NB4 (cell line): ENCODE measurements at regions not wholly inside any gene's neighbourhood (a gene's known extent, or its start where the extent isn't known, plus 50 kb on each side); places are given as distances from the start of the nearest gene placed in this dataset.

Experiments
- DNase-seq: peaks from one replicate; pipeline ENCODE4 v3.0.0; 2010; ENCODE audit warnings: low read depth
- H3K4me3 ChIP-seq: one replicate; pipeline ENCODE4 v1.5.1; 2011; ENCODE audit warnings: mild to moderate bottlenecking, low read depth, low read length, moderate library complexity
- CTCF ChIP-seq: IDR thresholded peaks from one replicate; pipeline ENCODE4 v1.5.1; 2012; ENCODE audit warnings: low read depth, low read length
- MAX ChIP-seq: IDR thresholded peaks from 2 replicates; pipeline ENCODE4 v1.6.1; 2011; ENCODE audit warnings: low read depth, low read length
- MYC ChIP-seq: IDR thresholded peaks from 2 replicates; pipeline ENCODE4 v1.6.1; 2011; ENCODE audit warnings: low read depth, low read length
- POLR2A ChIP-seq: IDR thresholded peaks from 2 replicates; pipeline ENCODE4 v1.6.1; 2011; ENCODE audit warnings: mild to moderate bottlenecking; ENCODE audit not compliant: insufficient read length; ENCODE audit errors: extremely low read depth

- no peak for DNase-seq
- TF ChIP-seq MAX (no peak), POLR2A (no peak), MYC (no peak), CTCF (no peak)
- no peak overlapping the region for H3K4me3 ChIP-seq
Measured at GRCh38 chr20:52496191-52496590, 304.6 kb upstream of the ZFP64 start.

- no peak for TF ChIP-seq CTCF
- no peak for TF ChIP-seq MYC
- no peak for TF ChIP-seq POLR2A
- TF ChIP-seq MAX = no peak
- H3K4me3 ChIP-seq = no peak overlapping the region
- DNase-seq = no peak
Measured at GRCh38 chr20:52494244-52494643, 302.7 kb upstream of the ZFP64 start.

GRCh38 chr20:52493171-52493721 is 301.7 kb upstream of the ZFP64 start:
- DNase-seq = no peak
- TF ChIP-seq MAX (no peak), MYC (no peak), CTCF (no peak), POLR2A (no peak)
- no peak overlapping the region for H3K4me3 ChIP-seq

GRCh38 chr20:52490711-52491430 is 299.3 kb upstream of the ZFP64 start:
- DNase-seq = no peak
- H3K4me3 ChIP-seq = no peak overlapping the region
- no peak for TF ChIP-seq MAX
- TF ChIP-seq POLR2A = no peak
- TF ChIP-seq CTCF = no peak
- TF ChIP-seq MYC = no peak

- TF ChIP-seq POLR2A (no peak), MYC (no peak), CTCF (no peak), MAX (no peak)
- DNase-seq = no peak
- H3K4me3 ChIP-seq = no peak overlapping the region
Measured at GRCh38 chr20:52484438-52484837, 292.9 kb upstream of the ZFP64 start.
